B cell (primary cell): ENCODE measurements at regions not wholly inside any gene's neighbourhood (a gene's known extent, or its start where the extent isn't known, plus 50 kb on each side); places are given as distances from the start of the nearest gene placed in this dataset.

Experiments used
- ATAC-seq: fragments of 200-7000 bp; cut with Tn5 transposase; one replicate; pipeline ENCODE4 v1.10.0; 2021; ENCODE audit warnings: low read depth, mild to moderate bottlenecking, moderate number of reproducible peaks, moderate library complexity
- CTCF ChIA-PET: fragments of 350-600 bp; sonication (Branson Sonifier 250); formaldehyde crosslinking; loops from one replicate; lab custom pipeline; 2021; ENCODE audit warnings: antibody characterized with exemption, inconsistent platforms; lab: Charles Lee
- POLR2A ChIA-PET: fragments of 350-600 bp; sonication (Branson Sonifier 250); formaldehyde crosslinking; loops from one replicate; lab custom pipeline; 2021; ENCODE audit warnings: antibody characterized with exemption; lab: Charles Lee
- DNase-seq: peaks from one replicate; pipeline ENCODE4 v3.0.0; 2013
- H2AFZ ChIP-seq: 2 replicates; pipeline ENCODE4 v1.6.1; 2012; ENCODE audit warnings: mild to moderate bottlenecking, low read depth, low read length; ENCODE audit not compliant: insufficient read depth, poor library complexity, severe bottlenecking
- H3K27ac ChIP-seq, 2 donors: 1 replicate in 1 of 2; 2 replicates in 1 of 2; pipeline ENCODE4 v1.5.1; 2012 to 2013; ENCODE audit warnings: low read length in 2 of 2, mild to moderate bottlenecking in 2 of 2, moderate library complexity in 1 of 2
- H3K27me3 ChIP-seq, 4 experiments: fragments of 200-600 bp in 1 of 4; sonication (generic) in 1 of 4; replicated peaks in 1 of 4; 1 replicate in 2 of 4; 2 replicates in 2 of 4; pipeline versions ENCODE4 v1.6.1 to v1.7.0; 2013 to 2016; ENCODE audit warnings: low read length in 3 of 4, mild to moderate bottlenecking in 2 of 4, mixed read lengths in 1 of 4, moderate library complexity in 1 of 4; ENCODE audit not compliant: insufficient read depth in 4 of 4, control insufficient read depth in 3 of 4; ENCODE audit errors: control extremely low read depth in 1 of 4
- H3K36me3 ChIP-seq, 2 experiments: replicated peaks in 1 of 2; 1 replicate in 1 of 2; 2 replicates in 1 of 2; pipeline versions ENCODE4 v1.6.1 to v1.7.1; 2013; ENCODE audit warnings: low read length in 1 of 2; ENCODE audit not compliant: insufficient read depth in 2 of 2, control insufficient read depth in 1 of 2; ENCODE audit errors: control extremely low read depth in 1 of 2, extremely low read depth in 1 of 2
- H3K4me1 ChIP-seq, 2 donors: fragments of 200-600 bp in 1 of 2; sonication (generic) in 1 of 2; 1 replicate in 1 of 2; 2 replicates in 1 of 2; pipeline versions ENCODE4 v1.5.1 to v1.6.1; 2013 to 2017; ENCODE audit warnings: low read length in 2 of 2; ENCODE audit not compliant: control insufficient read depth in 2 of 2, insufficient read depth in 2 of 2
- H3K4me2 ChIP-seq: replicated peaks from 2 replicates; pipeline ENCODE3; 2012; ENCODE audit warnings: mild to moderate bottlenecking, low read depth, low read length; ENCODE audit not compliant: poor library complexity, severe bottlenecking
- H3K4me3 ChIP-seq, 5 experiments: fragments of 200-600 bp in 1 of 5; sonication (generic) in 1 of 5; 1 replicate in 3 of 5; 2 replicates in 2 of 5; pipeline versions ENCODE4 v1.5.1 to v1.7.0; 2011 to 2016; ENCODE audit warnings: low read length in 4 of 5, mild to moderate bottlenecking in 4 of 5, low read depth in 2 of 5, control low read depth in 1 of 5, moderate library complexity in 1 of 5; ENCODE audit not compliant: insufficient read depth in 1 of 5; ENCODE audit errors: control extremely low read depth in 1 of 5, extremely low read depth in 1 of 5
- H3K79me2 ChIP-seq: fragments of 200-600 bp; sonication (generic); one replicate; pipeline ENCODE4 v1.6.0; 2016; ENCODE audit warnings: low read length; ENCODE audit not compliant: control insufficient read depth, insufficient read depth
- H3K9ac ChIP-seq: fragments of 200-600 bp; sonication (generic); 2 replicates; pipeline ENCODE4 v1.6.1; 2017; ENCODE audit warnings: mild to moderate bottlenecking, low read length, moderate library complexity
- H3K9me3 ChIP-seq, 3 donors: one replicate each; pipeline versions ENCODE4 v1.6.1 to v1.7.1; 2013; ENCODE audit warnings: low read length in 2 of 3; ENCODE audit not compliant: control insufficient read depth in 2 of 3, insufficient read depth in 1 of 3; ENCODE audit errors: control extremely low read depth in 1 of 3
- H4K20me1 ChIP-seq: 2 replicates; pipeline ENCODE4 v1.6.0; 2012; ENCODE audit warnings: mild to moderate bottlenecking, low read length; ENCODE audit not compliant: insufficient read depth, control insufficient read depth, poor library complexity, severe bottlenecking
- H3K27ac Mint-ChIP-seq: one replicate; pipeline ENCODE4 v1.8.0; 2021; ENCODE audit warnings: mixed read lengths
- H3K27me3 Mint-ChIP-seq: one replicate; pipeline ENCODE4 v1.8.0; 2021; ENCODE audit warnings: mixed read lengths
- H3K4me1 Mint-ChIP-seq: one replicate; pipeline ENCODE4 v1.8.0; 2021; ENCODE audit warnings: mixed read lengths
- H3K4me3 Mint-ChIP-seq: one replicate; pipeline ENCODE4 v1.8.0; 2021; ENCODE audit warnings: mixed read lengths
- H3K9me3 Mint-ChIP-seq: one replicate; pipeline ENCODE4 v1.8.0; 2022; ENCODE audit warnings: mixed read lengths; ENCODE audit not compliant: insufficient read depth
- EZH2 ChIP-seq: IDR thresholded peaks from 2 replicates; pipeline ENCODE4 v1.6.1; 2012; ENCODE audit warnings: borderline replicate concordance, low read depth, mild to moderate bottlenecking, moderate library complexity, low read length; ENCODE audit not compliant: insufficient read depth, poor library complexity, severe bottlenecking
- WGBS: methylation state at CpG from one replicate; pipeline ENCODE4 v1.1.5; 2013; ENCODE audit warnings: missing lambda C conversion rate; ENCODE audit not compliant: insufficient coverage; 5-methylcytosine and 5-hydroxymethylcytosine counted together
- intact Hi-C: fragments of 100-400 bp; cut with micrococcal nuclease; formaldehyde crosslinking; loops from one replicate; pipeline ENCODE4 v1.10.0; 2022
- TF ChIP-seq, protein P1 (sequence below): fragments of 200-600 bp; IDR thresholded peaks from one replicate; pipeline ENCODE4 v1.8.0; 2022; ENCODE audit warnings: antibody characterized with exemption, mild to moderate bottlenecking

DNA sequence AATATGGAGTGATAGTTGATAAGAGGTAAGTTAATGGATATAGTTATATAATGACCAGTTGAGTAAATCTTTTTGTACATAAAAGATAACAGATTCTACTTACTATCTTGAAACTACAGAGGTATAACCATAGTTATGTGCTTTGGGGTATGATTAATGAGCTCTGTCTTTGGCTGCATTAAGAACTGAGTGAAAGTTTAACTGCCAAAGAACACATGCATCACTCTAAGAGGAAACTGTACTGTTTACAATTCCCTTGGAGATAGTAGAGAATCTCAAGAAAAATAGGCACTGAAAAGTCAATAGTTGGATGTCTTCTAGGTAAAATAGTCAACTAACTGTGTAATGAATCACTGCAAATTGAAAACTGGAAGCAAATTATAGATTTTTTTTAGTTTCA lies 1129.5 kb downstream of the EPHA7 start:
- Mint-ChIP-seq H3K27ac (no peak overlapping the region), H3K4me3 (no peak overlapping the region), H3K9me3 (no peaks in the 10 kb centered on the region), H3K27me3 (no peaks in the 10 kb centered on the region), H3K4me1 (no peaks in the 10 kb centered on the region)
- Histone ChIP-seq H3K79me2 (no peaks in the 10 kb centered on the region), H4K20me1 (no peaks in the 10 kb centered on the region), H3K4me3 (no peak overlapping the region), H3K4me1 (no peaks in the 10 kb centered on the region), H3K27ac (no peak overlapping the region), H3K9me3 (no peaks in the 10 kb centered on the region), H3K36me3 (no peaks in the 10 kb centered on the region), H3K4me2 (no peak overlapping the region), H2AFZ (no peak overlapping the region), H3K27me3 (no peaks in the 10 kb centered on the region), H3K9ac (no peak overlapping the region)
- intact Hi-C loops = no loop called here
- no peak for ATAC-seq
- POLR2A ChIA-PET = no interaction called here
- DNase-seq = no peak
- CTCF ChIA-PET = no interaction called here
- TF ChIP-seq, protein P1, sequence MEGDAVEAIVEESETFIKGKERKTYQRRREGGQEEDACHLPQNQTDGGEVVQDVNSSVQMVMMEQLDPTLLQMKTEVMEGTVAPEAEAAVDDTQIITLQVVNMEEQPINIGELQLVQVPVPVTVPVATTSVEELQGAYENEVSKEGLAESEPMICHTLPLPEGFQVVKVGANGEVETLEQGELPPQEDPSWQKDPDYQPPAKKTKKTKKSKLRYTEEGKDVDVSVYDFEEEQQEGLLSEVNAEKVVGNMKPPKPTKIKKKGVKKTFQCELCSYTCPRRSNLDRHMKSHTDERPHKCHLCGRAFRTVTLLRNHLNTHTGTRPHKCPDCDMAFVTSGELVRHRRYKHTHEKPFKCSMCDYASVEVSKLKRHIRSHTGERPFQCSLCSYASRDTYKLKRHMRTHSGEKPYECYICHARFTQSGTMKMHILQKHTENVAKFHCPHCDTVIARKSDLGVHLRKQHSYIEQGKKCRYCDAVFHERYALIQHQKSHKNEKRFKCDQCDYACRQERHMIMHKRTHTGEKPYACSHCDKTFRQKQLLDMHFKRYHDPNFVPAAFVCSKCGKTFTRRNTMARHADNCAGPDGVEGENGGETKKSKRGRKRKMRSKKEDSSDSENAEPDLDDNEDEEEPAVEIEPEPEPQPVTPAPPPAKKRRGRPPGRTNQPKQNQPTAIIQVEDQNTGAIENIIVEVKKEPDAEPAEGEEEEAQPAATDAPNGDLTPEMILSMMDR = no peak
- TF ChIP-seq EZH2 = no peak

DNA sequence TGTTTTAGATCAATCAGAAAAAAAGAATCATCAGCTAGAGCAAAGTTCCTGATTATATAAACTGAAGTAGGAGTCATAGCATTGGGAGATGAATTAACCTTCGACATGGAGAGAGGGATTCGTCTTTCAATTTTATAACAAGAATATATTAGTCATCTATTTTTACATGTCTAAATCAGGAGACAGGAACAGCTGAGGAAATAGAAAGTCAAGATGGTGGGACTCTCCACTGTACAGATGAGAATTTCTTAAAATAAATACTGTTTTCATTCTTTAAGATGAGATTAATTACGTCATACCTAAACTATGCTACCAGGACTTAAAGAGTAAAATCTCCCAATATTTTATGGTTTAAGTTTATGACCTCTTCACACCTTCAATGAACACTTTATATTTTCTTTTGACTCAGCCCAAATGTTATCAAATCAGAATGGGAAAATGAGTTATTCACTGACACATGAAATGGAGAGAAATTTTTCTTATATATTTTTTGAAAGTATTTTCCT lies 1137.7 kb downstream of the EPHA7 start:
- H2AFZ ChIP-seq = no peak overlapping the region
- WGBS = no CpG with 5 or more reads among the region's 3 CpGs
- no peak overlapping the region for H3K4me3 Mint-ChIP-seq
- no peaks in the 10 kb centered on the region for H3K36me3 ChIP-seq
- no peak for ATAC-seq
- H3K27me3 ChIP-seq = no peaks in the 10 kb centered on the region
- H3K27ac Mint-ChIP-seq = no peak overlapping the region
- no peak overlapping the region for H3K27ac ChIP-seq
- H3K27me3 Mint-ChIP-seq = no peaks in the 10 kb centered on the region
- CTCF ChIA-PET = no interaction called here
- POLR2A ChIA-PET = no interaction called here
- intact Hi-C loops = no loop called here
- TF ChIP-seq EZH2 = no peak
- TF ChIP-seq, protein P1 = no peak
- no peaks in the 10 kb centered on the region for H3K4me1 ChIP-seq
- H3K4me1 Mint-ChIP-seq = no peaks in the 10 kb centered on the region
- H3K9me3 ChIP-seq = no peaks in the 10 kb centered on the region
- H3K4me2 ChIP-seq = no peak overlapping the region
- H3K79me2 ChIP-seq = no peaks in the 10 kb centered on the region
- no peak overlapping the region for H3K9ac ChIP-seq
- H3K9me3 Mint-ChIP-seq = peaks cover 3% of the 10 kb centered on the region
- H4K20me1 ChIP-seq = no peaks in the 10 kb centered on the region
- DNase-seq = no peak
- H3K4me3 ChIP-seq = no peak overlapping the region
